ENCODE measurements at regions not wholly inside any gene's neighbourhood (a gene's known extent, or its start where the extent isn't known, plus 50 kb on each side); places are given as distances from the start of the nearest gene placed in this dataset.

DNA sequence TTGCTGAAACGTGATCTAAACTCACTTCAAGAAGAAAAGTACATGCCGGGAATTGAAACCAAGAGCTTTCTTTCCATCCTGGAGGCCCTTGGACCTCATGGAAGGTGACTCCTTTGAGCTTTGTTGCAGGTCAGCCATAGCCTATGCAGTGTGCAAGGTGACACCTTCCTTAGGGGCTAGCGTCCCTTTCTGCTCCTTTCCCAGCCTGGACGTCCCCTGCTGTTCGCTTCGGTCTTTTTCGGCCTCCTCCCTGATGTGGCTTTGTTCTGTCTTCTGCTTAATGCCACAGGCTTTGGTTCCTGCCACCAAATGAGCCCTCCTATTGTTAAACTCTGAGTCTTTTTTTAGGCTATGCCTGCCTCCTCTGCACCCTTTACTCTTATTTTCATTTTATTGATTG, 308.8 kb downstream of the BRINP2 start:
- Mint-ChIP-seq H3K4me3 (ENCODE audit: unreplicated experiment) (no peak overlapping the region), H3K9me3 (ENCODE audit: unreplicated experiment) (no peaks in the 10 kb centered on the region), H3K27me3 (ENCODE audit: unreplicated experiment) (no peaks in the 10 kb centered on the region), H3K36me3 (ENCODE audit: low read depth, unreplicated experiment) (no peaks in the 10 kb centered on the region), H3K4me1 (ENCODE audit: unreplicated experiment) (no peaks in the 10 kb centered on the region), H3K27ac (ENCODE audit: unreplicated experiment) (no peak overlapping the region)
- TF ChIP-seq, protein P1, sequence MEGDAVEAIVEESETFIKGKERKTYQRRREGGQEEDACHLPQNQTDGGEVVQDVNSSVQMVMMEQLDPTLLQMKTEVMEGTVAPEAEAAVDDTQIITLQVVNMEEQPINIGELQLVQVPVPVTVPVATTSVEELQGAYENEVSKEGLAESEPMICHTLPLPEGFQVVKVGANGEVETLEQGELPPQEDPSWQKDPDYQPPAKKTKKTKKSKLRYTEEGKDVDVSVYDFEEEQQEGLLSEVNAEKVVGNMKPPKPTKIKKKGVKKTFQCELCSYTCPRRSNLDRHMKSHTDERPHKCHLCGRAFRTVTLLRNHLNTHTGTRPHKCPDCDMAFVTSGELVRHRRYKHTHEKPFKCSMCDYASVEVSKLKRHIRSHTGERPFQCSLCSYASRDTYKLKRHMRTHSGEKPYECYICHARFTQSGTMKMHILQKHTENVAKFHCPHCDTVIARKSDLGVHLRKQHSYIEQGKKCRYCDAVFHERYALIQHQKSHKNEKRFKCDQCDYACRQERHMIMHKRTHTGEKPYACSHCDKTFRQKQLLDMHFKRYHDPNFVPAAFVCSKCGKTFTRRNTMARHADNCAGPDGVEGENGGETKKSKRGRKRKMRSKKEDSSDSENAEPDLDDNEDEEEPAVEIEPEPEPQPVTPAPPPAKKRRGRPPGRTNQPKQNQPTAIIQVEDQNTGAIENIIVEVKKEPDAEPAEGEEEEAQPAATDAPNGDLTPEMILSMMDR (IDR thresholded peaks at IDR 0.05; ENCODE audit: unreplicated experiment): no peak
- no peak for DNase-seq (ENCODE audit: low spot score)

DNA sequence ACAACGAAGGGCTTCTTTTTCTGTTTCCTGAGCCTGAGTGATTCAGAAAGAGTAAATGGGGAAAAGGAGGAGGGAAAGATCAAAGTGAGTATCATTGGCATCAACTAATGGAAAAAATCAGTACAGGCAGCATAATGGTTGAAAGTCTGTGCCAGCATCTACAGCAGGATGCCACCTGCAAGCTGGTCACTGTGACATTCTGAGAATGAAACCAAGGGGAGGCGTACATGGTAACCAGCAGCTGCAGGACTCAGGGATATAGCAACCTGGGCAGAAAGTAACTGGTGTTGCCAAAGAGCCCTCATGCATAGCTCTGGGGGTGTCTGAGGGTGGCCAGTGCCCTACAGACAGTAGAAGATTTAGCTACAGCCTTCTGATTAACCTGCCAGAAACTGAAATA, 305.9 kb downstream of the BRINP2 start:
- H3K36me3 Mint-ChIP-seq (ENCODE audit: low read depth, unreplicated experiment): no peaks in the 10 kb centered on the region
- TF ChIP-seq, protein P1 (IDR thresholded peaks at IDR 0.05; ENCODE audit: unreplicated experiment): no peak
- H3K9me3 Mint-ChIP-seq (ENCODE audit: unreplicated experiment): no peaks in the 10 kb centered on the region
- no peaks in the 10 kb centered on the region for H3K27me3 Mint-ChIP-seq (ENCODE audit: unreplicated experiment)
- no peak for DNase-seq (ENCODE audit: low spot score)
- no peak overlapping the region for H3K27ac Mint-ChIP-seq (ENCODE audit: unreplicated experiment)
- H3K4me1 Mint-ChIP-seq (ENCODE audit: unreplicated experiment): no peaks in the 10 kb centered on the region
- no peak overlapping the region for H3K4me3 Mint-ChIP-seq (ENCODE audit: unreplicated experiment)

DNA sequence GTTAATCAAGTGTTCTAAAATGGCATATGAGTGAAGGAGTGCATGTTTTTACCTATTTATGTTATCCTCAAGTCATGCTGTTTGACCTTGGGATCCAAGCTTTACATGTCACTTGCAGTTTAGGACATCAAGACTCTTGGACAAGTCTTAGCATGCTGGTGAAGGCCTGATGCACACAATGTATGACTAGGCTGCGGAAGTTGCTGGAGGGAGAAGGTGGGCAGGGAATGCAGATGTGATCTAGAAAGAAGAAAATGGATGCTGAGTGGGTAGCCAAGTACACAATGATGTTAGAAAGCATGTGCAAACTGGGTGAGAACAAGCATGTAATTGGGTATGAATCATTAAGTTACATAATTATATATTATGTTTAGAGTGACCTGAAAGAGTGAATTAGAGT, 301.8 kb downstream of the BRINP2 start:
- TF ChIP-seq, protein P1 (IDR thresholded peaks at IDR 0.05; ENCODE audit: unreplicated experiment): no peak
- no peaks in the 10 kb centered on the region for H3K27me3 Mint-ChIP-seq (ENCODE audit: unreplicated experiment)
- H3K9me3 Mint-ChIP-seq (ENCODE audit: unreplicated experiment): no peaks in the 10 kb centered on the region
- no peaks in the 10 kb centered on the region for H3K36me3 Mint-ChIP-seq (ENCODE audit: low read depth, unreplicated experiment)
- no peaks in the 10 kb centered on the region for H3K4me1 Mint-ChIP-seq (ENCODE audit: unreplicated experiment)
- no peak for DNase-seq (ENCODE audit: low spot score)
- H3K4me3 Mint-ChIP-seq (ENCODE audit: unreplicated experiment): no peak overlapping the region
- H3K27ac Mint-ChIP-seq (ENCODE audit: unreplicated experiment): no peak overlapping the region

DNA sequence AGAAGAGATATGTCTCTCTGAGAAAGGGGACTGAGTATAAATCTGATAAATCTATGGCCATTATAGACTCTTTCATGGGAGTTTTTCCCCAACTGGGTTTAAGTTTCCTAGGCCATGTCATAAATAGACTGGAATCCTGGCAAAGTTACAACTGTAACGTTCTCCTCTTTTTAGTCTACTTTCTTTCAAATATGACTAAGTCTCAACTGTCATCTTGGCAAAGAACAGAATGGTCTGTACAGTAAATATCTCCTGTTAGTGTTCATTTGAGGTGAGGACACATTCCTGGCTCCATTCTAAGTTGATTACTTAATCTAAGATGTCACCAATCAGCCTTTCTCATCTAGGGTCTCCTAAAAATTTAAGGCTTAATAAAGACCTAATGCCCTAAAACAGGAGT, 300.5 kb downstream of the BRINP2 start:
- Mint-ChIP-seq H3K9me3 (ENCODE audit: unreplicated experiment) (no peaks in the 10 kb centered on the region), H3K27ac (ENCODE audit: unreplicated experiment) (no peak overlapping the region), H3K36me3 (ENCODE audit: low read depth, unreplicated experiment) (no peaks in the 10 kb centered on the region), H3K4me1 (ENCODE audit: unreplicated experiment) (no peaks in the 10 kb centered on the region), H3K27me3 (ENCODE audit: unreplicated experiment) (no peaks in the 10 kb centered on the region), H3K4me3 (ENCODE audit: unreplicated experiment) (no peak overlapping the region)
- no peak for DNase-seq (ENCODE audit: low spot score)
- TF ChIP-seq, protein P1 (IDR thresholded peaks at IDR 0.05; ENCODE audit: unreplicated experiment): no peak

DNA sequence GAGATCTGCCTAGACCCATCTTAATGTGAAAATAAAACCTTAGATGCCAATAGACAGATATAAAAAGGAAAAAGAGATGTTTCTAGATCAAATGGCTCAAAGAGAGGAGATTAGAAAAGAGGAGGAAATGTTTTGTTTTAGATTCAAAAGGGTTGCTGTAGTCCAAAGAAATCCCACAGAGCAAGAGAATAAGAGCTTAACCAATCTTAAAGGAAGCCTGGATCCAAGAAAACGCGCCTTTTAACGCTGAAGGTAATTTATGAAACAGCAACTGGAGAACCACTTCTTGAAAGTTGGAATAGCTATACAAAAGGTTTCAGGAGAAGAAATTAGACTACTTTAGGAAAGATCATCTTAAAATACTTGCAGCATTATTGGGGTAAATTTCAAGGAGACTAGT, 298.8 kb downstream of the BRINP2 start:
- no peak overlapping the region for H3K4me3 Mint-ChIP-seq (ENCODE audit: unreplicated experiment)
- TF ChIP-seq, protein P1 (IDR thresholded peaks at IDR 0.05; ENCODE audit: unreplicated experiment): no peak
- no peak for DNase-seq (ENCODE audit: low spot score)
- H3K27ac Mint-ChIP-seq (ENCODE audit: unreplicated experiment): no peak overlapping the region
- no peaks in the 10 kb centered on the region for H3K9me3 Mint-ChIP-seq (ENCODE audit: unreplicated experiment)
- no peaks in the 10 kb centered on the region for H3K27me3 Mint-ChIP-seq (ENCODE audit: unreplicated experiment)
- H3K36me3 Mint-ChIP-seq (ENCODE audit: low read depth, unreplicated experiment): no peaks in the 10 kb centered on the region
- H3K4me1 Mint-ChIP-seq (ENCODE audit: unreplicated experiment): no peaks in the 10 kb centered on the region
